ENCODE measurements at regions not wholly inside any gene's neighbourhood (a gene's known extent, or its start where the extent isn't known, plus 50 kb on each side); places are given as distances from the start of the nearest gene placed in this dataset.
"Not testable (repeated sequence)": the region's sequence is repeated elsewhere in the genome, so short reads cannot be mapped to it uniquely, and the experiment has no call there.

DNA sequence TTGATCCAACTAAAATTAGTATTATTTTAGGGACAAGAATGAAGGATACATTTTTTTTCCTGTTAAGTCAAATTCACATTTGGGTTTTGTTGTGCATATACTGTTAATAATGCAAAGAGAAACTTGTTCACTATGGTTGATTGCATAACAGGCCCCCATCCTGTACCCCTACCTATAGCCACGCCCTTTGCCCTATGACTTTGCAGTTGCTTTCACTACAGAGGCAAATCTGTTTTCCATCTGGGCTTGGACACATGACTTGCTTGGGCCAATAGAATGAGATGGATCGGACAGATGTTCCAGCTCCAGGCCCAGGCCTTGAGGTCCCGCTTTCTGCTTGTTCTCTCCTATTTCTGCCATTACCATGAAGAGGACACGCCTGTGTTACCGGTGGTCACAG, 278.5 kb upstream of the HNRNPA3 start:
- DNase-seq (ENCODE audit: low read depth in 4 of 4, low spot score in 3 of 4), result no peak

DNA sequence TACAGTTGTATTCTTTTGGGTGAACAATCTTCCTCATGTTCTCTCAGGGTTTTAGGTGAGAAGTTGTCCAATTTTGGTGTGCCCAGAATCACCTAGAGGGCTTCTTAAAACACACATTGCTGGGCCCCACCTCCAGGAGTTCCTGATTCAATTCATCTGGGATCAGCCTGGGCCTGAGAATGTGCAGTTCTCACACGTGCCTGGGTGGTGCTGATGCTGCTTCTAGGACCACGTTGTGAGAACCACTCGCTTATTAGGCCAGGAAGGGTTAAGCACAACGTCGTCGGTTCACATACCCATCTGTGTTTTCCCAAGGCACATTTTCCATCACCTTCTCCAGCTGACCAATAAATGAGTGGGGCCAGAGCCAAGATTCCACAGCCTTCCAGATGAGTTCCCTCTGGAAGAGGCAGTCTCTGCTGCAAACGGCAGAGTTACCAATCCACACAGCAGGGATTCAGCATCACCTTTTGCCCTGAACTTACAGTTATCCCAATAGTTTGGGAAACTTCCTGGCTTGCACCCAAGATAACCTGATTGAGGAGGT, 277.7 kb upstream of the HNRNPA3 start:
- peak in 3 of 4 donors; percentile 7 to 29 (median 11) for DNase-seq (ENCODE audit: low read depth in 4 of 4, low spot score in 3 of 4)

DNA sequence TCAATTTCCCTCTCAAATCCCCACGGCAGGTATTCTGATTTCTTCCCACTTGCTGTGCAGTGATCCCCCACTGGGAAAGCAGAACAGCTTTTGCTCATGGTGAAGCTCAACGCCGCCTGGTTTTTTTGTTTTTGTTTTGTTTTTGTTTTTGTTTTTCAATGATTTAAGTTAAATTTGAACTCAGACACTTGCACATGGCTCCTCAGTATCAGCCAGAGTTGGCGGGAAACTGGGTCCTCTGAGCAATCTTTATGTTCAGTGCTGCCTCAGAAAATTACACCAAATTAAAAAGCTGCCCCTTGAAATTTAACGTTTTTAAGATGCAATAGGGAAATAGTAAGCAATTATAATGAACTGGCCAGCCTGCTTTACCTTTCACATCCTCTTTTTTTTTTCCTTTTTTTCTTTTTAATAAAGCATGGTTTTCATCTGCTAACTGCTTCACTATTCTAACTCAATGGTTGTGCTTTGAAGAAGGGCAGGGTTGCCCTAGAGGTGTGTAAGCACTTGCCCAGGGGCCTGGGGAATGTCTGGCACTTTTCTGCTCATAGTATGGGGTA, 277.0 kb upstream of the HNRNPA3 start:
- no peak for DNase-seq (ENCODE audit: low read depth in 4 of 4, low spot score in 3 of 4)

DNA sequence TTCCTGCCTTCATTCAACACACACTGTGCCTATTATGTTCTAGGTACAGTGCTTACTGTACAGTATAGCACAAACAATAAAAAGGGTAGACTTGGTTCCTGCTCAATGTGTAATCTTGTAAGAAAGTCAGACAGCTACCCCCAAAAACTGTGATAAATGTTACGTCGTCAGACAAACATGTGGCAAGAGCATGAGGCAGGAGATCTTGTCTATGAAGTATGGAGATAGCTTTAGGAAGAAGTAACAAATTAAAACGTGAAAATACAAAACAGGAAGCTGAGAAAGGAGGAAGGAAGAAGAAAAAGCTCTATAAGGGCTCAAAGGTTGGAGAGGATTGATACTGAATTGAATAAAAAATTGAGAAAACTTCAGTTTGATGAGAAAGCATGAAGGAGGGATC, 276.2 kb upstream of the HNRNPA3 start:
- DNase-seq (ENCODE audit: low read depth in 4 of 4, low spot score in 3 of 4), result no peak

DNA sequence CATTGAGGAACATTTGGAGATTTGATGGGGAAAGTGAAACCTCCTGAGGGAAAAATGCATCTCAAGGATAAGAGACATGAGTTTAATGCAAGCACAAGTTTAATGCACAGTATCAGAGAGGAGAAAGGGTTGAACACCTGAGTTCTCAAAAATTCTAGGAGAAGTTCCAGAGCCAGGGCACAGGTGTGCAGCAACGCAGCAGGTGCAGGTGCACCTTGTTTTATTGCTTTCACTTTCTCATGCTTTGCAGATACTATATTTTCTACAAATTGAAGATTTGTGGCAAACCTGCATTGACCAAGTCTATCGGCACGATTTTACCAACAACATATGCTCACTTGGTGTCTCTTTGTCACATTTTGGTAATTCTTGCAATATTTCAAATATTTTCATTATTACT, 267.6 kb upstream of the HNRNPA3 start:
- DNase-seq (ENCODE audit: low read depth in 4 of 4, low spot score in 3 of 4), result no peak

DNA sequence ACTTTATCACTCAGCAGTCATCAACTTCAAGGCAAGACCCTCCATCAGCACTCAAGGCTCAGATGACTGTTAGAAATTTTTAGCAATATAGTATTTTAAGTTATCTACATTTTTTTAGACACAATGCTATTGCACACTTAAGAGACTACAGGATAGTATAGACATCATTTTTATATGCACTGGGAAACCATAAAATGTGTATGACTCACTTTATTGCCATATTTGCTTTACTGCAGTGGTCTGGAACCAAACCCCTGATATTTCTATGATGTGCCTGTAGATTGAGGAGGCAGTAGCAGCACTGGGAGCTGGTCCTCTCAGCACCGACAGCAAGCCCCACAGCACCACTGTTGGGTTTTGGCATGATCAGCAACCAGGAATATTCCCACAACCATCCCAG, 264.8 kb upstream of the HNRNPA3 start:
- DNase-seq (ENCODE audit: low read depth in 4 of 4, low spot score in 3 of 4), result no peak

DNA sequence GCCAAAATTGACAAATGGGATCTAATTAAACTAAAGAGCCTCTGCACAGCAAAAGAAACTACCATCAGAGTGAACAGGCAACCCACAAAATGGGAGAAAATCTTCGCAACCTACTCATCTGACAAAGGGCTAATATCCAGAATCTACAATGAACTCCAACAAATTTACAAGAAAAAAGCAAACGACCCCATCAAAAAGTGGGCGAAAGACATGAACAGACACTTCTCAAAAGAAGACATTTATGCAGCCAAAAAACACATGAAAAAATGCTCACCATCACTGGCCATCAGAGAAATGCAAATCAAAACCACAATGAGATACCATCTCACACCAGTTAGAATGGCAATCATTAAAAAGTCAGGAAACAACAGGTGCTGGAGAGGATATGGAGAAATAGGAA, 261.4 kb upstream of the HNRNPA3 start:
- DNase-seq (ENCODE audit: low read depth in 4 of 4, low spot score in 3 of 4), result not testable (repeated sequence)

DNA sequence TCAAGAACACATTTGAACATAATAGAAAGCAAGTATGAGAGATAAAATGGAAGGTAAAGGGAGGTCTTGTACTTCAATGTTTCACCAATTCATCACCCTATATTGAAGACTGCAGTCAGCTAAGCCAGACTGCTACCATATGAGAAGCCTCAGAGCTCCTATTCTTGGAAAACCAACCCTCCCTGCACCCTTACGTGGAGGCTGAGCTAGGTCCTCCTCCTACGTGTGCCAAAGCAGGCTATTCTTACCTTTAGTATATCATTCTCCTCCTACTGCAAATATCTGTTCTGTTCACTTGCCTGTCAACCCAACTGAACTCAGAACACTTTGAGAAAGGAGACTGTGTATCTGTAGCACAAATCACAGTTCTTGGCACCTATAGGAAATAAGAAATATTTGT, 255.8 kb upstream of the HNRNPA3 start:
- no peak for DNase-seq (ENCODE audit: low read depth in 4 of 4, low spot score in 3 of 4)

DNA sequence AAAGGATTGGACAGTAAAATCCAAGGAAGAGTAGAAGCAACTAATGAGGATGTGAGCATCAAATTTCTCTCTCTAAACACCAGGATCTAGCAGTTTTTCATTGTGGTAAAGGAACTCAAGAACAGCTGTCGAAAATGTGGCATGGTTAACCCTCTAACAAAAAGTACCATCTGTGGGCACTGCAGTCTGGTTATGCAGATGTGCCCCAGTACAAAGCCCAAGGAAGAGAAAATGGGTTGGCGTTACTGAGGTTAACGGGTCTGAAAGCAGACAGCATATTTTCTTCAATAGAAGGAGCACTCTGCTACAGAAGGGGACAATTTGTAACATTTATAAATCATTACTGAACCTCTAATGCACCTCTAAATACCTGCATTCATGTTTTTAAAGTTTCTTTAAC, 253.0 kb upstream of the HNRNPA3 start:
- no peak for DNase-seq (ENCODE audit: low read depth in 4 of 4, low spot score in 3 of 4)

DNA sequence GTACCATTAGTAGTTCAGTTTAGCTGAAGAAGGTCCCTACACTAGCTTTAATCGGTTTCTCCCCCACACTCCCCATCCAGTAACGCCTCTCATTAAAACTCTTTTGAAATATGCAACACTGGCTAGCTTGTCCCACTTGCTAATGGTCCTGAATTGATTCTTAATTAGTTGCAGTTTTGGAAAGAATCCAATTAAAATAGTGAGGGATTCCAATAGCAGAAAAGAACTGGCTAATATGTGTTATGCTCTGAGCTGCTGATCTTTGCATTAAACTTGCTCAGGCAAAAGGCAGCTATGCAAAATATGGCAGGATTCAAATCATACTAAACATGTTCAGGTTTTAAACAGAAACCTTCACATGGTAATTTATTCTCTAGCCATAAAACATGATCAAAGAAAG, 252.5 kb upstream of the HNRNPA3 start:
- no peak for DNase-seq (ENCODE audit: low read depth in 4 of 4, low spot score in 3 of 4)

DNA sequence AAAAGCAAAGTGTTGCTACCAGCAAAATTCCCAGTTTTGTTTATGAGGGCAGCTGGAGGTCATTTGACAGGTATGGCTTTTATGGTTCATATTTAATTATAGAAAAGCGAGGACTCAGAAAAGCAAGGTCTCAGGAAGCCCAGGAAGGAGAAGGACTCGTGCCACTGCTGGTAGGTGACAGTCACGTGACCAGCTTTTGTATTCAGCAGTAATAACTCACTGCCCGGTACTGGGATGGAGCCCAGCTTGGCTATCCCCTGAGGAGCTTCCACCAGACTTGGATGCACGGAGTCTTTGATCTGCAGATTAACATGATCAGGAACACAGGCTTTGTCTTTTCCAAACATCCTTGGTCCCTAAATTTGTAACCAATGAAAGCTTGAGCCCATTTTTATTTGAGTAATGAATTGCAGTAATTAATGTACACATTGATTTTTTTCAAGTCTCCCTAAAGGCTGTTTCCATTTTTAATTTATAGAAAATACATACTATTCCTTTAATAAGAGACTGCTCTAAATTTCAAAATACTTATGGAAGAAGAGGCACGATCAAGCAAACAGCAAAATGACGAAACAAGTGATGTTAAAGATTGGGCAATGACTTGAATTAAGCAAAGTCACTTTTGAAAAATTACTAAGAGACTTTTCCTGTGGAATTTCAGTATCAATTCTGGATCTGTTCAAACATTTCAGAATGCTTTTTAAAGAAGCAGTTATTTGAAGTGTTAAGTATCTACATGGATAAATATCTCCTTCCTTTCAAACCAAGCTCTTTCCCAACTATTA, 251.7 kb upstream of the HNRNPA3 start:
- no peak for DNase-seq (ENCODE audit: low read depth in 4 of 4, low spot score in 3 of 4)

DNA sequence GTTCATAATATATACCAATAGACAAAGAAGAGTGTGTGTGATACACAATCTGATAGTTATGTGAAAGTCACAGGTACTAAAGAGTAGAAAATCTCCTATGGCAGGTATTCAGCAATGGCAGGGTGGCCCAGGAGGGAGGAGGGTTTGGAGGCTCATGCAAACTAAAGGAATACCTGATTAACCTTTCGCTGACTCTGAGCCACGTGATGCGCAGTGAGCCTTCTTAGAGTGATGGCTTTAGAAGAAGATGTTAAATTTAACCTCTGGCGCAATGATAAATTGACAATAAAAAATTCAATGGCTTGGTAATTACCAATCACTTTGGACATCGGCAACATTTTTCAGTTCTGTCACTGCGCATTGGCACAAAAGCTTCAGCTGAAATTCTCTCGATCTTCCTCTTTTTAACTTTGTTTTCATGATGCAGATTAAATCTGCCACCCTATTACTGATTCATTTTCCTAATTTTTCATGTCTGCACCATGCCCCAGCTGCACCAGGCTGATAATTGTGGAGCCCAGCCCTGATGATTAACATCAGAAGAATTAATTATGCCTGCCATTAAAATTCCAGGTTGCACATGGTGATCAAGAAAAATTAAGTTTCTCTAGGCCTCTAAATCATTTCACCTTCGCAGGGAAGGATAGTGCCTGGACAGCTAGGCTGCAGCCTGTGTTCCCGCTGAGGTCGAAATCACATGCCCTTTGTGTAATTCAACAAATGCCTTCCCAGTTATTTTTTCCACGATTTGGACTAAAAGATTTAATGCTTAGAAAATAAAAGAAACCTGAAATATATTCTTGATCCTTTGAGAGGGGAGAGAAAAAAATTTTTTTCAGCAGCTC, 250.6 kb upstream of the HNRNPA3 start:
- DNase-seq (ENCODE audit: low read depth in 4 of 4, low spot score in 3 of 4), result no peak

DNA sequence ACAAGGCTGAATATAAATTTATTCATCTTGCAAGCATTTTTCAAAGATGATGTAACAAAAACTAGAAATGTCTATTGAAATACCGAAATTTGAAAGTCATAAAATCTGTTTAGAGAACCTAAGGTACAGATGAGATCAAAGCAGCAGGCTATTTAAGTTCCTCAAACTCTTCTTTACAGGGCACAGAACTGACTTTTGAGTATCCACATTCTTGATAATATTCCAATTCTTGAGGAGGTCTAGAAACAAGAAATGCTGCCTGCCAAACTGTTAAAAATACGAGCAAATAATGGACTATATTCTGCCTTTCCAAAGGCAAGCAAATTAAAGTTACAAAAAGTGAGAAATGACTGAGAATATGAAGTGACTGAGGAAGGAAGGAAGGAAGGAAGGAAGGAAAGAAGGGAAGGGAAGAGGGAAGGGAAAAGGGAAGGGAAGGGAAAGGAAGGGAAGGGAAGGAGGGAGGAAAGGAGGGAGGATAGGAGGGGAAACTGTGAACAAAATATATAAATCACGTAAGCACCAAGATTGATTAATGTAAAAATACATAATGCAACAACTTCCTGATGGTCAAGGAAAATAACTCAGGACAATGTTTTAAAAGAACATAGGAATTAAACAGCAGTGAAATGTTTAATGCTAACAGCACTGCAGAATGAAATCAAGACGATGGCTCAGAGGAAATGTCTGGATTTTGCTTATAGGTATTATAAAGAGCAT, 248.9 kb upstream of the HNRNPA3 start:
- DNase-seq (ENCODE audit: low read depth in 4 of 4, low spot score in 3 of 4), result no peak

DNA sequence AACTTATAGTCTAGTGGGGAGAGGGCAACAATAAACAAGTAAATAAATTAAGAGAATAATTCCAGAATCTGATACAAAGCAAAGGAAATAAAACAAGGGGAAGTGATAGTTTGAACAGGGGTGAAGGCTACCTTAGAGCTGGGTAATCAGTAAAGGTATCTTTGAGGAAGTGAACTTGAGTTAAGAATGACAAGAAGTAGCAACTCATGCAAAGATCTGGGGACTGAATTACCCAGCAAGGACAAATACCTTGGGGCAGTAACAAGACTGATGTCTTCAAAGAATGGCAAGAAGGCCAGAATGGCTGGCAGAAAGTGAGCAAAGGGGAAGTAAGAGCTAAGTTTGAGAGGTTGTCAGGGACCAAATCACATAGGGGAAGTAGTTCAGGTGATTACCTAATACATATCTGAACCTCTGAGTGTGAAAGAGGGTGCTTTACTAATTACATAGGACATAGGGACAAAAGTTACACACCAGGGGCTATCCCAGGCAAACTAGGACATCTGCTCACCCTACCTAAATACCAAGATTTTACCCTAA, 244.6 kb upstream of the HNRNPA3 start:
- DNase-seq (ENCODE audit: low read depth in 4 of 4, low spot score in 3 of 4), result no peak

DNA sequence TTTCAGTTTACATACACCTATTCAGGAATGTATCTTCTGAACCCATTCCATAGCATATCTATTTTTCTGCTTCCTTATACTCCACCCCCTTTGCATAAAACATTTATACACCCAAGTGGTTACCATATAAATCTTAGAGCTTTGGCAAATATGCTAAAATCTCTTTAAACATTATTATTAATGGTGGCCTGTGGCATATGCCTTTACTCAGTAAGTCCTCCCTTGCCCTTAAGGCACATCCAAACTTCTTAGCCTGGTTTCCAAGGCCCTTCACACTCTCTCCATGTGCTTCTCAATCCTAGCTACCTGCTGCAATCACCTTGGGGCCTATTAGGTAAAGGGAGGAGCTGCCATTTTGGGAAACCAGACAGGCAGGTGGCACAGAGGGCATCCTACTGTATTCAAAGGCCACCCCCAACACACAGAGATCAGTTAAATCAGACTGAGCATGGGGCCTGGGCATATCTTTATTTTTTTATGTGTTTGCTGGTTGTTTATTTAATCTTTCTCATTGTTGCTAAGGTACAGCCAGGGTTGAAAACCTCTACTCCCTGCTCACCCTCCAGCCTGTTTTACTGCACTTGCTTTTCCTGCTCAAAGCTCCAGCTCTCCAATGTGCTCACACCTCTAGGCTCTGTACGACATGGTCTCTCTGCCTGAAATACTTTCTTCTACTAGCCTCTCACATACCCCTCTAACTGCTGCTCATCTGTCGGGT, 242.8 kb upstream of the HNRNPA3 start:
- DNase-seq (ENCODE audit: low read depth in 4 of 4, low spot score in 3 of 4), result no peak

DNA sequence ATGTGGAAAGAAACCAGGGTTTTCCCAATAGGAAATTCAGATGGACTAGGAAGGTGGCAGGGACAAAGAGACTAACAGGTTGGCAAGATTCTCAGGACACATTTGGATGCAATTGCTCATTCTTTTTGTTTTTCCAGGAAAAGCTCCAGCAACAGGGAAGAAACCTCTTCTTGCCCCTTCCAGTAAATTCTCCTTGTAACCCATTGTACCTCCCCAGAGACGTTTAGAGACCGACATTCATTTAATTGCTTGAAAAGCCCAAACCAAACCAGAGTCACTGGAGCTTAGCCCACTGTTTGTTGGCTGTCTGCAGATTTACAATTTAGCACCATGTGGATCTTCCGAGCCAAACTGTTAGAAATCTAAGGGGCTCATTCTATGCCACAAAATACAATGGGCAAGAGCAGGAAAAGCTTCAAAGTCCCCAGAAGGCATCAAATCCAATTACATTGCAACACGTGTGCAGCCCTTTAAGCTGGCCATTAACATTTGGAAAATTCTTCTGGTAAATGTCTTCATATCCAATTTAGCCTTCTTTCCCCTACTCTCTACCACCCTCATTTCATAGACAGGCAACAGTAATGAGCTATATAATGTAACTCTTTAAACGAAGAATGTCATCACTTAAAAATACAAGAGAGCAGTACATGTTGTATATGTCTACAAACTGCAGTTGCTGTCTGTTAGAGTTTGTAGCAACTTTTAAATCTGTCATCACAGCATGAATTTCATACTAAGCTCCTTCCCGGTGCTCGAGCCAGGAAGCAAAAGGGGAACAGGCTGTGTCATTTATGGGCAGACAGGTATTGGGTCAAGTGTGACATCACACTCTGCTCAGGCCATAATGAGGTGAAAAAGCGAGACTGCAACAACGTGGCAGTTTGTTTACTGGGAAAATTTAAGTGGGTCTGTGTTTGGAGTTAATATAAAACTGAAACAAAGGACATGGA, 235.6 kb upstream of the HNRNPA3 start:
- no peak for DNase-seq (ENCODE audit: low read depth in 4 of 4, low spot score in 3 of 4)

DNA sequence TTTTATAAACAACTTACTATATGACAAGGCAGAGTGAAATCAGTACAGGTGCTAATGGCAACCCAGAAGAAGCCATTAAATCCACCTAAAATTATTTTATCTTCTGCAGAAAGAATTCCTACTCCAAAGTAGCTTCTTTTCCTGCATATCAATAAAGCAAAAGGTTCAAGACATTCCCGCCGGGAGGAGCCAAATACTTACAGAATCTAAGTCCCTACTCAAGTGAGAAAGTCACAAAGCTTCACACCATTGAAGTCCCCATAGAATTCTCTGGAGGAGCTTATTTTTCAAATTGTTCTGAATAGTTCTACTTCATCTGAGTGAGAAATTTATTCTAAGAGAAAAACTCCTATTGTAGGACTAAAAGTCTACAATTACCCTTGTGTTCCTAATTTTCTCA, 233.7 kb upstream of the HNRNPA3 start:
- DNase-seq (ENCODE audit: low read depth in 4 of 4, low spot score in 3 of 4), result no peak

DNA sequence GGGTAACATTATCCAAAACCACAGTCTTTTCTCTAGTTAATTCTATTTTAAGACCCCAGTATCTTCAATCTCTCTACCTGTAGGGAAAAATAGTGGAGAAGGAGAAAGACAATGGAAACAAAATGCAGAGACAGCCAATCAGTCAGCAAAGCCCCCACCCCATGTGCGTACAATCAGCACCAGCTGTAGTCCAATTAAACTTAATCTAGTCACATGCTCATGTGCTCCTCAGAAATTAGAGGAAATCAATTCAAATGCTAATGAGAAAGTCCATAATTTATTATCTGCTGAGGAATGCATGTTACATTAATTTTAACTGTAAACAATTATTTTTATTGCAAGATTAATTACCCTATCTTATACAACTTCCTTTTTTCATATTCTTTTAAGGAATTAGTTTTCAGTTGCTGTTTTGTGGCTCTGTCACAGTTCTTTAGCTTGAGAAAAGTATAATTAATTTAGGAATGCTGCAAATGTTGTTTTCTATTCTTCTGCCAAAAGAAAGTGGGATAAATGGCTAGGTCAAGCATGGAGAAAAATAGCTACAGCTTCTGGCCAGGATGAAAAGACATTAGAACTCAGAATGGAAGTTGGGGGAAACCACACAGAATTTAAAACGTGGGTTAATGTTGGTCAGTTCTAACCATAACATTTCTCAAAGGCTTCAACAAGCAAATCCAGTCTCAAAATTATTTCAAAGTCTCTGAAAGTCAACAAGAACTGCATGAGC, 232.4 kb upstream of the HNRNPA3 start:
- DNase-seq (ENCODE audit: low read depth in 4 of 4, low spot score in 3 of 4), result peak in 3 of 4 donors; percentile 28 to 71 (median 52)

Data from right renal pelvis (tissue), 4 donors.